ENCODE measurements at regions not wholly inside any gene's neighbourhood (a gene's known extent, or its start where the extent isn't known, plus 50 kb on each side); places are given as distances from the start of the nearest gene placed in this dataset.

GRCh38 chr5:175772747-175773533 is 98.4 kb upstream of the CPLX2 start:
- TF ChIP-seq CTCF (IDR thresholded peaks at IDR 0.05), result no peak
- TF ChIP-seq EP300 (IDR thresholded peaks at IDR 0.05), result no peak
- no peak for TF ChIP-seq POLR2AphosphoS5 (IDR thresholded peaks at IDR 0.05)
